Astrocyte (in vitro differentiated cells and primary cell): ENCODE measurements at regions not wholly inside any gene's neighbourhood (a gene's known extent, or its start where the extent isn't known, plus 50 kb on each side); places are given as distances from the start of the nearest gene placed in this dataset.

Experiments used
- EZH2 ChIP-seq: IDR thresholded peaks from 2 replicates; pipeline ENCODE4 v1.6.1; 2012; ENCODE audit warnings: mild to moderate bottlenecking, low read length, inconsistent platforms; ENCODE audit not compliant: insufficient read depth
- TF ChIP-seq, protein P1 (sequence below): IDR thresholded peaks from 2 replicates; pipeline ENCODE4 v1.5.1; 2011; ENCODE audit warnings: low read depth, mild to moderate bottlenecking, inconsistent platforms, low read length, moderate library complexity; ENCODE audit not compliant: insufficient read depth

DNA sequence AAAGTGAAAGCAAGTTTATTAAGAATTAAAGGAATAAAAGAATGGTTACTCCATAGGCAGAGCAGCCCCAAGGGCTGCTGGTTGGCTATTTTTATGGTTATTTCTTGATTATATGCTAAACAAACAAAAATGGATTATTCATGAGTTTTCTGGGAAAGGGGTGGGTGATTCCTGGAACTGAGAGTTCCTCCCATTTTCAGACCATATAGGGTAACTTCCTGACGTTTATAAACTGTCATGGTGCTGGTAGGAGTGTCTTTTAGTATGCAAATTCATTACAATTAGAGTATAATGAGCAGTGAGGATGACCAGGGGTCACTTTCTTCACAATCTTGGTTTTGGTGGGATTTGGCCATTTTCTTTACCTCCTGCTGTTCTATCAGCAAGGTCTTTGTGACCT, 707.9 kb downstream of the ZNF385D start:
- no peak for TF ChIP-seq EZH2
- TF ChIP-seq, protein P1, sequence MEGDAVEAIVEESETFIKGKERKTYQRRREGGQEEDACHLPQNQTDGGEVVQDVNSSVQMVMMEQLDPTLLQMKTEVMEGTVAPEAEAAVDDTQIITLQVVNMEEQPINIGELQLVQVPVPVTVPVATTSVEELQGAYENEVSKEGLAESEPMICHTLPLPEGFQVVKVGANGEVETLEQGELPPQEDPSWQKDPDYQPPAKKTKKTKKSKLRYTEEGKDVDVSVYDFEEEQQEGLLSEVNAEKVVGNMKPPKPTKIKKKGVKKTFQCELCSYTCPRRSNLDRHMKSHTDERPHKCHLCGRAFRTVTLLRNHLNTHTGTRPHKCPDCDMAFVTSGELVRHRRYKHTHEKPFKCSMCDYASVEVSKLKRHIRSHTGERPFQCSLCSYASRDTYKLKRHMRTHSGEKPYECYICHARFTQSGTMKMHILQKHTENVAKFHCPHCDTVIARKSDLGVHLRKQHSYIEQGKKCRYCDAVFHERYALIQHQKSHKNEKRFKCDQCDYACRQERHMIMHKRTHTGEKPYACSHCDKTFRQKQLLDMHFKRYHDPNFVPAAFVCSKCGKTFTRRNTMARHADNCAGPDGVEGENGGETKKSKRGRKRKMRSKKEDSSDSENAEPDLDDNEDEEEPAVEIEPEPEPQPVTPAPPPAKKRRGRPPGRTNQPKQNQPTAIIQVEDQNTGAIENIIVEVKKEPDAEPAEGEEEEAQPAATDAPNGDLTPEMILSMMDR: no peak
